ENCODE measurements at regions not wholly inside any gene's neighbourhood (a gene's known extent, or its start where the extent isn't known, plus 50 kb on each side); places are given as distances from the start of the nearest gene placed in this dataset.

DNA sequence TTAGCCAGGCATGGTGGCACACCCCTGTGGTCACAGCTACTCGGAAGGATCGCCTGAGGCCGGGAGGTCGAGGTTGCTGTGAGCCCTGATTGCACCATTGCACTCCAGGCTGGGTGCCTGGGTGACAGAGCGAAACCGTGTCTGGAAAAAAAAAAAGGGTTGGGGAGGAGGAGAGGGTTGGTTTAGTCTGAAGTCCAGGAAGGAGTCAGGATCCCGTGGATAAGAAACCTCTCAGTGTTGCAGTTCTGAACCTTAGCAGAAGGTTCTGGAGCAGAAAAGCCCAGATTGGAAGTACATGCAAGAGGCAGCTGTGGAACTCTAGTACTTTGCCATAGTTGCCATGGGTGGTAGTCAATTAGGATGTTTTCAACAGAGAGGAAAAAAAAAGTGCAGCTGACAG lies 125.2 kb upstream of the CPEB4 start:
- Histone ChIP-seq H3K4me3 (ENCODE audit: insufficient read depth, low read depth, low read length) (no peak overlapping the region), H3K36me3 (ENCODE audit: control insufficient read depth, insufficient read depth, low read length) (no peaks in the 10 kb centered on the region), H3K27ac (ENCODE audit: insufficient read depth, low read depth, low read length, poor library complexity, severe bottlenecking) (no peak overlapping the region), H3K4me1 (ENCODE audit: control insufficient read depth, insufficient read depth, low read length) (peaks cover 7% of the 10 kb centered on the region), H3K27me3 (ENCODE audit: control insufficient read depth, insufficient read depth, low read length, poor library complexity, severe bottlenecking) (no peaks in the 10 kb centered on the region), H3K9me3 (ENCODE audit: control insufficient read depth, low read length) (no peaks in the 10 kb centered on the region)
- WGBS, 2 experiments: 90 to 93% methylated on average over 7 of the region's 7 CpGs

DNA sequence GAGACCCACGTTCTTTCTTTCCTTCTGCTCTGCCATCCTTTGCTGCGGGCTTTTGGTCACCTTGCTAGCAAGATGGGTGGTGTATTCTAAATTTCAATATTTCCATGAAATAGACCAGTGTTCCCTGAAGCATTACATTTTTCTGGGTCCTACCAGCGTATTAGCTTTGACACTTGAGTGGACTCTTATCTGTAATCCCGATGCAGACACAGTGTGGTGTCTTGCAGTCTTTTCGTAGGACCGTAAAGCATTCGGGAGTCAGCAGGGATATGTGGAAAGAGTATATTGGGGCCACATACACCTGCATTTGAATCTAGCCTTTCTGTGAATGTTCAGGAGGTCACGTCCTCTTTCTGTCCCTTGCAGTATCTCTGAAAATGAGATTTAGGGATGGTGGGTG lies 124.7 kb upstream of the CPEB4 start:
- Histone ChIP-seq H3K27ac (ENCODE audit: insufficient read depth, low read depth, low read length, poor library complexity, severe bottlenecking) (no peak overlapping the region), H3K36me3 (ENCODE audit: control insufficient read depth, insufficient read depth, low read length) (no peaks in the 10 kb centered on the region)
- 86 to 89% methylated on average over 8 of the region's 8 CpGs for WGBS, 2 experiments

DNA sequence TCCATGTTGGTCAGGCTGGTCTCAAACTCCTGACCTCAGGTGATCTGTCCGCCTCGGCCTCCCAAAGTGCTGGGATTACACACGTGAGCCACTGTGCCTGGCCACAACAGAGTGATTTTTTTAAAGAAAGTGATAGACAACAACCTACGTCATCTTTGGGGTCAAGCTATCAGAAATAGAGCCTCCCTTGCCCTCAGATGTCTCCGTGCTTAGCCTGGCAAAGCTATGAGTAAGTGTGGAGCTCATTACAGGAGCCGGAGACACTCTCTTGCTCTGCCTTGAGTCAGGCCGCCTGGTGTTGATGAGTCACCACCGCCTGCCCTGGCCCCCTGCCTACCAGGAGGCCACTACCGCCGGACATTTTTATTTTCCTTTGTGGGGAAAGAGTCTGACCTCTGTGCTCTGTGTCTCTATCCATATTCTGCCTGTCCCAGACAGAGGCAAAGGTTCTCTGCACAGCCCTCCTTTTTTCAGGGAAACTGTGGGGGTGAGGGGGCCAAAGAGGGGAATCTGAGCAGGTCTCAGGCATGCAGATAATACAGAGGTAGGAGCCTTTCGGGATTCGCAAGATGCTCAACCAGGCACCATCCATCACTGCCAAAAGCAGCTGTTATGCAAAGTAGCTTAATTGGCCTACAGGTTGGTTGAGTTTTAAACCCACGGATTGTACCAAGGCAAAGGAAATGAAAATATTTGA lies 123.7 kb upstream of the CPEB4 start:
- H3K4me3 ChIP-seq (ENCODE audit: insufficient read depth, low read depth, low read length): no peak overlapping the region
- peaks cover 7% of the 10 kb centered on the region for H3K4me1 ChIP-seq (ENCODE audit: control insufficient read depth, insufficient read depth, low read length)
- H3K27me3 ChIP-seq (ENCODE audit: control insufficient read depth, insufficient read depth, low read length, poor library complexity, severe bottlenecking): no peaks in the 10 kb centered on the region
- 58 to 64% methylated on average over 13 of the region's 13 CpGs for WGBS, 2 experiments
- no peaks in the 10 kb centered on the region for H3K36me3 ChIP-seq (ENCODE audit: control insufficient read depth, insufficient read depth, low read length)
- peak overlapping the region; percentile 42 for H3K27ac ChIP-seq (ENCODE audit: insufficient read depth, low read depth, low read length, poor library complexity, severe bottlenecking)
- no peaks in the 10 kb centered on the region for H3K9me3 ChIP-seq (ENCODE audit: control insufficient read depth, low read length)

More for the DNA sequence above, 124.7 kb upstream of the CPEB4 start:
- no peaks in the 10 kb centered on the region for H3K9me3 ChIP-seq (ENCODE audit: control insufficient read depth, low read length)
- H3K27me3 ChIP-seq (ENCODE audit: control insufficient read depth, insufficient read depth, low read length, poor library complexity, severe bottlenecking): no peaks in the 10 kb centered on the region
- H3K4me1 ChIP-seq (ENCODE audit: control insufficient read depth, insufficient read depth, low read length): peaks cover 7% of the 10 kb centered on the region
- H3K4me3 ChIP-seq (ENCODE audit: insufficient read depth, low read depth, low read length): no peak overlapping the region

- Histone ChIP-seq H3K27me3 (ENCODE audit: control insufficient read depth, insufficient read depth, low read length, poor library complexity, severe bottlenecking) (no peaks in the 10 kb centered on the region), H3K27ac (ENCODE audit: insufficient read depth, low read depth, low read length, poor library complexity, severe bottlenecking) (no peak overlapping the region), H3K4me1 (ENCODE audit: control insufficient read depth, insufficient read depth, low read length) (peaks cover 7% of the 10 kb centered on the region), H3K4me3 (ENCODE audit: insufficient read depth, low read depth, low read length) (no peak overlapping the region), H3K36me3 (ENCODE audit: control insufficient read depth, insufficient read depth, low read length) (no peaks in the 10 kb centered on the region), H3K9me3 (ENCODE audit: control insufficient read depth, low read length) (no peaks in the 10 kb centered on the region)
- WGBS, 2 experiments: 93 to 94% methylated on average over 5 of the region's 9 CpGs
These were observed 123.0 kb upstream of the CPEB4 start for GRCh38 chr5:173765029-173765644.

DNA sequence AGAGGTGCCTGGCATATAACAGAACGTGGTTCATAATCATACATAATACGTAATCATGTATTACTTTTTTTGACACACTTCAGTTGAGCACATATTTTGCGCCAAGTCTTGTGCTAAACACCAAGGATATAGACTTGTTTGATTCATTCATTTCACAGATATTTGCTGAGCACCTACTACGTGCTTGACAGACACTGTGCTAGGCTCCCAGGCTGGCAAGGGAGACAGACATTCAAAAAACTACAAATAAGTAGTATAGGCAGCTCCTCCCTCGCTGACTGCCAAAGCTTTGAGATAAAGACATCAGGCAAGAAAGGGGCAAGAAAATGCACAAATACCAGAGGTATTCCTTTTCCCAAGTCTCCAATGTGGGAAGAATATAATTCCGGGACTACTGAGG lies 122.5 kb upstream of the CPEB4 start:
- WGBS, 2 experiments: 76 to 80% methylated on average over 6 of the region's 6 CpGs
- Histone ChIP-seq H3K9me3 (ENCODE audit: control insufficient read depth, low read length) (no peaks in the 10 kb centered on the region), H3K4me1 (ENCODE audit: control insufficient read depth, insufficient read depth, low read length) (peaks cover 7% of the 10 kb centered on the region), H3K36me3 (ENCODE audit: control insufficient read depth, insufficient read depth, low read length) (no peaks in the 10 kb centered on the region), H3K4me3 (ENCODE audit: insufficient read depth, low read depth, low read length) (no peak overlapping the region), H3K27ac (ENCODE audit: insufficient read depth, low read depth, low read length, poor library complexity, severe bottlenecking) (no peak overlapping the region), H3K27me3 (ENCODE audit: control insufficient read depth, insufficient read depth, low read length, poor library complexity, severe bottlenecking) (no peaks in the 10 kb centered on the region)

DNA sequence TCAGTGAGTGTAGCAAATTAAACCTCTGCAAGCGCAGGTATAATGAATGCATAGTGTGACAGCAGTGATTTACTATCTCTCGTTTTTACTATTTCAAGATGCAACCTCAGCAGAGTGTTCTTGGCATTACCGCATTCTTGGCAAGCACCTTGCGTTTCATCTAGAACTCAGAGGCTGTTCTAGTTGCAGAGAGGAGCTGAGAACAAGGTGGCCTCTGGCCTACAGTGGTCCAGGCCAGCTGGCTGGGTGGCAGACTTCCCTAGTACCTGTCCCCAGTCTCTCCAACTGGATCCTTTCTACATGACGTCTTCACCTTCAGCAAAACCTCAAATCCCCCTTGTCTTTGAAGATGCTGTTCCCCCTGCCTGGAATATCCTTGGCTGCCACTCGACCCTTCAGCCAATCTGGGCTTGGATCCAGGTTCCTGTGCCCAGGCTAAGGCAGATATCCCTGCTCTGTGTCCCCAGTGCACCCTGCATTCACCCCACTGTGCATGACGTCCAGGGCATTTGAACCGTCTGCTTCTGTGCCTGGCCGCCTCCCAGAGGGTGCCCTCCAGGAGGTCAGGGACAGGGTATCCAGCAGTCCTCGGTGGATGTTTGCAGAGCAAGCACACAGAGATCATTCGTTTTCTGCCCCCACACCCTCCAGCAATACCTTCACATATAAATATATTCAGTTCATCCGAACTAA lies 120.4 kb upstream of the CPEB4 start:
- H3K4me1 ChIP-seq (ENCODE audit: control insufficient read depth, insufficient read depth, low read length): peaks cover 11% of the 10 kb centered on the region
- 89 to 90% methylated on average over 12 of the region's 12 CpGs for WGBS, 2 experiments
- H3K27ac ChIP-seq (ENCODE audit: insufficient read depth, low read depth, low read length, poor library complexity, severe bottlenecking): no peak overlapping the region
- no peak overlapping the region for H3K4me3 ChIP-seq (ENCODE audit: insufficient read depth, low read depth, low read length)
- H3K9me3 ChIP-seq (ENCODE audit: control insufficient read depth, low read length): no peaks in the 10 kb centered on the region
- no peaks in the 10 kb centered on the region for H3K27me3 ChIP-seq (ENCODE audit: control insufficient read depth, insufficient read depth, low read length, poor library complexity, severe bottlenecking)
- H3K36me3 ChIP-seq (ENCODE audit: control insufficient read depth, insufficient read depth, low read length): no peaks in the 10 kb centered on the region

DNA sequence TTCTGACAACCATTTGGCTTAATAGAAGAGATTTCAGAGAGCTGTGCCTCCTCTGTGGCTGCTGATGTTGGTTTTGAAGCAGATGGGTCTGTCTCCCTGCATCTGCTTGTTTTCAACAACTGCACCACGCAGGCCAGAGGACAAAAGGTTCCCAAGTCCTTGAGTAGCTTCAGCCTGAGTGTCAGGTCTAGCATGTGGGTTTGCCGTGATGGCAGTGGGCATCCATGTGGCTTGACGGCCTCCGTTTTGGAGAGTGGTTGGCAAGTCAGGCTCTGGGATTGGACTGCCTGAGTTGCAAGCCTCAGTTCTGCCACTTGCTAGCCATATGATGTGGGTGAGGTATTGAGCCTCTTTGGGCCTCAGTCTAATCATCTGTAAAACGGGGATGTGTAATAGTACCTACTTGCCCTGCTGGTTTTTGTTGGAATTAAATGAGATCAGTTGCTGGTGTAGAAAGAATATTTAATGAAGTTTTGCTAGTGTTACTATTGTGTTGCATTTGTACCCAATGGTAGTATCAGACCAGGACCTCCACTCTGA lies 119.8 kb upstream of the CPEB4 start:
- Histone ChIP-seq H3K27me3 (ENCODE audit: control insufficient read depth, insufficient read depth, low read length, poor library complexity, severe bottlenecking) (no peaks in the 10 kb centered on the region), H3K36me3 (ENCODE audit: control insufficient read depth, insufficient read depth, low read length) (no peaks in the 10 kb centered on the region), H3K4me1 (ENCODE audit: control insufficient read depth, insufficient read depth, low read length) (peaks cover 11% of the 10 kb centered on the region), H3K9me3 (ENCODE audit: control insufficient read depth, low read length) (no peaks in the 10 kb centered on the region), H3K4me3 (ENCODE audit: insufficient read depth, low read depth, low read length) (no peak overlapping the region), H3K27ac (ENCODE audit: insufficient read depth, low read depth, low read length, poor library complexity, severe bottlenecking) (no peak overlapping the region)
- 91 to 93% methylated on average over 5 of the region's 5 CpGs for WGBS, 2 experiments

DNA sequence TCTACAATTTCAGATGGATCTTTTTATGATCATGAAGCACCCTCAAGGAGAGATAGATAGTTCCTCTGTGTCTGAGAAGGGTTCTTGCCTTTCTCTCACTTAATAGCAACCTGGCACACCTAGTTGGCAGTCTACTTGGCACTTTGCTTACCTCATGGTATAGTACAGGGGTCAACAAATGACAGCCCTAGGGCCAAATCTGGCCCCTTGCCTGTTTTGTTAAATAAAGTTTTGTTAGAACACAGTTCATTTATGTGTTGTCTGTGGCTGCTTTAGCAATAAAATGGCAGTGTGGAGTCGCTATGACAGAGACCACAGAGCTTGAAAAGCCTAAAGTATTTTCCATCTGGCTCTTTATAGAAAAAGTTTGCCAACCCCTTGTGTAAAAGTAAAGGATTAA lies 119.3 kb upstream of the CPEB4 start:
- no peaks in the 10 kb centered on the region for H3K9me3 ChIP-seq (ENCODE audit: control insufficient read depth, low read length)
- no peaks in the 10 kb centered on the region for H3K36me3 ChIP-seq (ENCODE audit: control insufficient read depth, insufficient read depth, low read length)
- H3K27ac ChIP-seq (ENCODE audit: insufficient read depth, low read depth, low read length, poor library complexity, severe bottlenecking): no peak overlapping the region
- H3K27me3 ChIP-seq (ENCODE audit: control insufficient read depth, insufficient read depth, low read length, poor library complexity, severe bottlenecking): no peaks in the 10 kb centered on the region
- peaks cover 11% of the 10 kb centered on the region for H3K4me1 ChIP-seq (ENCODE audit: control insufficient read depth, insufficient read depth, low read length)
- H3K4me3 ChIP-seq (ENCODE audit: insufficient read depth, low read depth, low read length): no peak overlapping the region
- 91 to 100% methylated on average over 1 of the region's 1 CpG for WGBS, 2 experiments

DNA sequence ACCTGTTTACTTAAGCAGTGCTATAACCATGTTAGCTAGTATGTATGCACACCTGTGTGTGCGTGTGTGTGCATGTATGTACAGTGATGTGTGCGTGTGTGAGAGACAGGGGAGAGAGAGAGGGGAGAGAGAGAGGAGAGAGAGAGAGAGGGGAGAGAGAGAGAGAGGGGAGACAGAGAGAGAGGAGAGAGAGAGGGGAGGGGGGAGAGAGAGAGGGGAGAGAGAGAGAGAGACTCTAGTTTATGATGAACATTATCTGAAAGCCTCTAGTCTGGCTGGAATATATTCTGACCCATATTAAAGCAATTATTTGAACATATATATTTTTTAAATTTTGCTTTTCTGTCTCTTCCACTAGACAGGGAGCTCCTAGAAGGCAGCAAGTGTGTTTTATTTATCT lies 117.5 kb upstream of the CPEB4 start:
- Histone ChIP-seq H3K4me1 (ENCODE audit: control insufficient read depth, insufficient read depth, low read length) (peaks cover 4% of the 10 kb centered on the region), H3K36me3 (ENCODE audit: control insufficient read depth, insufficient read depth, low read length) (no peaks in the 10 kb centered on the region), H3K27ac (ENCODE audit: insufficient read depth, low read depth, low read length, poor library complexity, severe bottlenecking) (no peak overlapping the region), H3K4me3 (ENCODE audit: insufficient read depth, low read depth, low read length) (no peak overlapping the region), H3K27me3 (ENCODE audit: control insufficient read depth, insufficient read depth, low read length, poor library complexity, severe bottlenecking) (no peaks in the 10 kb centered on the region), H3K9me3 (ENCODE audit: control insufficient read depth, low read length) (no peaks in the 10 kb centered on the region)
- 81 to 94% methylated on average over 2 of the region's 2 CpGs for WGBS, 2 experiments

DNA sequence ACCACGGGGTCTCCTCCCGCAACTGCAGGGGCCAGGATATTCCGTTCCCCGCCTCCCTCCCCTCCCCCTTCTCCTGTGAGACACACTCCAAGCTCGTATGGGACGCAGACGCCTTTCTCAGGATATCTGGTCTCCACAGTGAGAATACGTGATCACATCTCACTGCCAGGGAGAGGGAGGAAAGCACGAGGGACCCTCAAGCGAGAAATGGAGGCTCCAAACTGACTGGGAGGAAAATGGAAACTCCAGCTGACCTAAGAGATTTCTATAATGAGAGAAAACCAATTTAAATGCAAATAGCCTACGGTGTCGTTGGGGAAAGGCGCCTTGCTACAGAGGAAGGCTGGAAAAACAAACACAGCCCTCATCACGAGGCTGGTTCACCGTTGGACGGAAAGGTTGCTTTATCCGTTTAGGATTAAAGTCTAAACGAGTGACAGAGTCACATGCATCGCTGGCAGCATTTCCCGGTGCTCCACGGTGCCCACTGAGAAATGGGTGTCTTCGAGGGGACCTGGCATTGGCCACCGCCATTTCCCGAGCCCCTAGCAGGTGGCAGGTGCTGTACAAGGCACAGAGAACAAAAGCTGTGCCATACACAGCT lies 116.9 kb upstream of the CPEB4 start:
- WGBS, 2 experiments: 45 to 47% methylated on average over 24 of the region's 24 CpGs
- Histone ChIP-seq H3K27me3 (ENCODE audit: control insufficient read depth, insufficient read depth, low read length, poor library complexity, severe bottlenecking) (no peaks in the 10 kb centered on the region), H3K9me3 (ENCODE audit: control insufficient read depth, low read length) (no peaks in the 10 kb centered on the region), H3K4me3 (ENCODE audit: insufficient read depth, low read depth, low read length) (no peak overlapping the region), H3K36me3 (ENCODE audit: control insufficient read depth, insufficient read depth, low read length) (no peaks in the 10 kb centered on the region), H3K27ac (ENCODE audit: insufficient read depth, low read depth, low read length, poor library complexity, severe bottlenecking) (peak overlapping the region; percentile 19), H3K4me1 (ENCODE audit: control insufficient read depth, insufficient read depth, low read length) (peaks cover 4% of the 10 kb centered on the region)
